Inferior parietal cortex (tissue), 1 donor: ENCODE measurements at regions not wholly inside any gene's neighbourhood (a gene's known extent, or its start where the extent isn't known, plus 50 kb on each side); places are given as distances from the start of the nearest gene placed in this dataset.
A peak's percentile ranks its signal among the peaks of the same experiment; 100 is the strongest.

Experiments used
- DNase-seq: peaks from one replicate; pipeline ENCODE4 v3.0.0-alpha.2; 2016; ENCODE audit errors: extremely low spot score

DNA sequence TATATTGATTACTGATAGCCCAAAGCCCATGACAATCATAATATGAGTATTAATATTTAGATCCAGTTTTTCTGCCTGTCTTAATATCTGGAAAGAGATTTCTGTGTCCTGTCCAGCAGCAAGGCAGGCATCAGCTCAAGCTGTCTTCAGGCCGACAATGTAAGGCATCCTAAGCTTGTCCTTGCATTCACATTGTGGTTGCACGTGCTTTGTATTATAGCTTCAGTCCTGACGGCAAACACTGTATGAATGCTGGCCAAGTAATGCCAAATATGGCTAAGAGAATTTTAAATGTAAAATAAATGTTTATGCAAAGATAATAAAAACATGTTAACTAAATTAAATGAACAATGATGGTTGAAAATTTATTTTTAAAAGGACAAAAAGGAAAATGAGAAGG is 255.7 kb upstream of the RPS6KA3 start:
- no peak for DNase-seq

DNA sequence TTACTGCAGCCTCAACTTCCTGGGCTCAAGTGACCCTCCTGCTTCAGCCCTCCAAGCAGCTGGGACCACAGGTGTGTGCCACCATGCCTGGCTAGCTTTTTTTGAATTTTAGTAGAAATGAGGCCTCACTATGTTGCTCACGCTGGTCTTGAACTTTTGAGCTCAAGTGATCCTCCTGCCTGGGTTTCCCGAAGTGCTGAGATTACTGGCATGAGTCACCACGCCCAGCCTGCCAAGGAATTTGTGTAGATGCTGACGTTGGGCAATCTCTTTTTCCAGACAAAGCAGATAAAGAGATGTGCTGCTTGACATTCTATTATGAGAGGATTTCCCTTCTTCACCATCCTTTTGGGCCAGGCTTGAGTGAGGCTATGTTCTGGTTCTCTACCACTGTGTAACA is 254.5 kb upstream of the RPS6KA3 start:
- no peak for DNase-seq

DNA sequence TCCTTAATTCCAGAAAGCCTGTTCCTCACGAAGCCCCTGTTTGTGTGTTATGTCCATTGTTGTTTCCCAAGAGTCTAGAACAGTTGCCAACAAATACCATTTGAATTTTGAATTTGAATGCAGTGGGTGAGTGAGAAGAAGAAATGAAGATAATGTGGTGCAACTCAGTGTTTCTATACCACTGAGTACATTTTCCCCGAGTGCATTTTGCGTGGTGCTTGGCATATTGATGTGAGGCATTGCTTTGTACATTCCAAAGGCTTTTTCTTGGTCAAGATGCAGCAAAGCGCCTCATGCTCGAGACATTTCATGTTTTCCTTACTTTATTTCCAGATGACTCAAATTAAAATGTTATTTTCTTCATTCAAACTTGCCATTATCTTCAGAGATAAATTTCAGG is 253.1 kb upstream of the RPS6KA3 start:
- DNase-seq: no peak

DNA sequence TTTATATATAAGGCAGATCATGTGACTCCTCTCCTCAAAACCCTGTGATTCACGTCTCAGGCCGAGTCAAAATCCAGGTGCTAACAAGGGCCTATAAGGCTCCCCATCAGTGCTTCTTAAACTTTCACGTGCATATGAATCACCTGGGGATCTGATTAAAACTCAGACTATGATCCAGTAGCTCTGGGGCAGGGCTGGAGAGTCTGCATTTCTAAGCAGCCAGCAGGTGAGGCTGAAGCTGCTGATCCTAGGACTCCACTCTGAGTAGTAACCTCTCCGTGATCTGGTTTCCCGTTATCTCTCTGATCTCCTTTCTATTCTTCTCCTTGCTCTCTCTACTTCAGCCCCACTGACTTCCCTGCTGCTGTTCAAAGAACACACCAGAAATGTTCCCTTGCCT is 252.4 kb upstream of the RPS6KA3 start:
- DNase-seq: no peak

DNA sequence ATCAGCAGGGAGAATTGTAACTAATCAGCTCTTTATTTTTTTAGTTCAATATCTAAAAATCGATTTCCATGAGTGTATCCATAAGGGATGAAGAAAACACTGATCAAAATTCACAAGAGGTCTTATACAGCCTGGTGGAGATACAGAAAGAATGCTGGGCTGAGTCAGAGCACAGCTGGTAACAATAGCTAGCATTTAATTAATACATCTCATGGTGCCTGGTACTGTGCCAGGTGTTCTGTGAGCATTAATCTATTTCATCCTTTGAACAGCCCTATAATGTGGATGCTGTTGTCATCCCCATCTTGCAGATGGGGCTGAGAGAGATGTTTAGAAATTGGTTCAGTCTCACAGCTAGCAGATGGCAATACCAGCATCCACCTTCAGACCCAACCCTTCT is 250.9 kb upstream of the RPS6KA3 start:
- no peak for DNase-seq

DNA sequence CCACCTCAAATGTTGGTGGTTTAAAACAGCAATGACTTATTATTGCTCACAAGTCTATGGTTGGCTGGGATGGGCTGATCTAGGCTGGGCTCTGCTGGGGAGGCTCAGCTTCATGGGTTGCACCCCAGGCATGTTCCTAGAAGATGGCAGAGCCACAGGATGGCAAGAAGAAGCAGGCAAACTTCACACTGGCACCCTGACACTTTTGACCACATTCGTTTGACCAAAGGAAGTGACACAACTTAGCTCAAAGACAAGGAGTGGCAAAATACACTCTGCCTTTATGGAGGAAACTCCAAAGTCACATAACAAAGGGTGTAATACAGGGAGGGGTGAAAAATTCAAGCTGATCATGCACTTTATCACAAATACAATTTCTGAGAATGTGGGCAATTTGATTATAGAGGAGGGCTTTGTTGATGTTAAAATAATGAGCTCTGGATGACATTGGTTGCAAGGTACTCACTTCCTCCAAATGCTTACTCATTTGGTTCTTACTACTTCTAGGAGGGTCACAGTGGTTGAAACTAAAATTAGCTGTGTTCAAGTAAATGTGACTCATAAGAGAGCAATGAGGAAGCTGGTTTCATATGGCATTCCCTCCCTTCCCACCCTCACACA is 249.2 kb upstream of the RPS6KA3 start:
- no peak for DNase-seq

DNA sequence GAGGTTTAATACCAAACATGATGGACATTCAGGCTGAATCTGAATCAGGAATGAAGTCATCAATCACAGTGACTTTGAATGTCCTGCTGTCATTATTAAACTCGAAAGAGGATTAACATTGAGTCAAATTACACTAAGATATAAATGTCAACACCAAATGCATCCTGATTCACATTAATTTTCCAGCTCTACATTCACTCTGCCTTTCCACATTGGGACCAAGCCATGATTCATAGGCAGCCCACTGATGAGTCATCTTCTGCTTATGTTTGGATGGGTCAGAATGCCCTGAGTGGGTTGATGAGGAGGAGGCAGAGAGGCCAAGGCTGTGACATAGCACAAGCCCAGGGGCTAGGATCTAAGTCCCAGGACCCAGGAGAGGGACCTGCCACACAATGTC is 247.6 kb upstream of the RPS6KA3 start:
- DNase-seq: no peak

DNA sequence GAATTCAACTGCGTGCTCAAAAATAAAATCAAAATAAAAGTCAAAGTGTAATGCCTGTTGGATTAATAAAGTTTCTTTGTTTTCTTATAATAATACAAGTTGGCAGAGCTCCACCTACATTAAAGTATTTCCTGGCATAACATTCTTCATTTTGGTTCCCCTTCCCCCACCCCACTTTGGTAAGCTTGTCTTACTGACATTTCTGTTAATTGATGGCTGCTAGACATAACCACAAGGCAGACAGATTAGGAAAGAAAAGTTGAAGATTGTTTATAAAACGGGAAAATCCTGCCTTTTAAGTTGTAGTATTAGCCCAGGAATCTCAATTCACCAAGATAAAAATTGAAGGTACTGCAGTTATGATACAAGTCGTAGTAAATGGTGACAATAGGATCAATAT is 246.5 kb upstream of the RPS6KA3 start:
- DNase-seq: no peak

DNA sequence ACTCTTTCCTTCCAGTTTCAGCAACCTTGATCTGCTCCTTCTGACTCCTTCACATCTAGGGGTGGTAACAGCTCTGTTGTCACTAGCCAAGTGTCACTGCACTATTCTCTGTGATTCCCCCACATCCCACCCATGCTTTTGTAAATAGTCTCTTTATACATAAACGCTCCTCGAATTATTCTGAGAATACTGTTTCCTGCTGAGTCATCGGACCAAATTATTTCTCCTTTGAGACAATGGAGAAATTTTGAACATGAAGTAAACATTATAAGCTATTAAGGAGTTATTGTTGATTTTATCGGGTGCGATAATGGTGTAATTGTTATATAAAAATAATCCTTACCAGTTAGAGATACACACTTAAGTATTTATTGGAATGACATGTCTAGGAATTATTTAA is 245.1 kb upstream of the RPS6KA3 start:
- no peak for DNase-seq

DNA sequence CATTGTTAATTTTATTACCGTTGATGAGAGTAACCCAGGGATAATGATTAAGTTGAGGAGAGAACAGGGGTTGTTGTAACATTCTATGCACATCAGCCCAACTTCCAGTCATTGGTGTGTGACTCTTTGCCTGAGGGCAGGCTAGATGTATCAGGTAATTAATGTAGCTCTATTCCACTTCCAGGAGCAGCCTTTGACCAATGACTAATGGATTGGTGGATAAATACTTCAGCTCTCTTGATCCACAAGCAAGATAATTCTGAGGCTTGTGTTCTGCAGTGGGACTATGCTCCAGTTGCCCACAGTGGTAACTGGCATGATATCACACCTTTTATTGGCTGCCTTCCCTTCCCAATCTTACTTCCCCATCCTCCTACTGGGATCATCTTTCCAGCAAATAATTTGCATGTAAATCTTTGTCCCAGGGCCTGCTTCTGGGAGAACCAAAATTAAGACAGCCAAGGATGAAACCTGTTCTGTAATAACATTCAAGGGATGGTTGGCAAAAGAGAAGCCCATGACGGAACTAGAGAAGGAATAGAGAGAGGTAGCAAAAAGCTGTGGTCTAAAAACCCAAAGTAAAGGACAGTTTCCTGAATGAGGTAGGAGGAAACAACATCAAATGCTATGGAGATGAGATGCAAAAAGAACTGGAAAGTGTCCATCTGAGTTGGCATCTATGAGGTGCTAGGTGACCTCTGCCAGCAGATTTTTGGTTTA is 241.4 kb upstream of the RPS6KA3 start:
- no peak for DNase-seq

DNA sequence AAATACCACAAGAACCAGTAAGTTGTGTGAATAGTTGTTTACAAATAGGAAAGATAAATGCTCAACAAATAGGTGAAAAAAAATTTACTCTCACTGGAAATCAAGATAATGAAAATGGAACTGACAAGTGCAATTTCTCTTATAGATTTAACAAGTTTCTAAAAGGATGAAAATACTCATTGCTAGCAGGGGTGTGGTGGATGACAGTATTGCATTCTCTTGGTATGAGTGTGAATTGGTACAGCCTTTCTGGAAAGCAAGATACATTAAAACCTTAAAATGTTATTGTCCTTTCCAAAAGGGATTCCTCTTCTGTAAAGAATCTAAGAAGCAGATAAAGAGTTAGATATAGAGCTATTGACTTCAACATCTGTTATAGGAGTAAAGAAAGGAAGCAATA is 240.0 kb upstream of the RPS6KA3 start:
- no peak for DNase-seq

DNA sequence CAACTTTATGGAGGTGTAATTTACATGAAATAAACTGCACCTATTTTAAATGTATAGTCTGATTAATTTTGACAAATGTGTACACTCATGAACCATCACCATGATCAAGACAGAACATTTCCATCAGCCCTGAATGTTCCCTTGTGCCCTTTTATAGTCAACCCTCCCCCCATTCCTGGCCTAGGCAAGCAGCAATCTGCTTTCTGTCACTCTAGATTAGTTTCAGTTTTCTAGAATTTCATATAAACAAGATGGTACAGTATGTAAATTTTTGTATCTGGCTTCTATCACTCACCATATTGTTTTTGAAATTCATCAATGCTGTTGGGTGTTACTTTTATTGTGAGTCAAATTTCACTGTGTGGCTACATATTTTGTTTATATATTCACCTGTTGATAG is 234.2 kb upstream of the RPS6KA3 start:
- DNase-seq: no peak

DNA sequence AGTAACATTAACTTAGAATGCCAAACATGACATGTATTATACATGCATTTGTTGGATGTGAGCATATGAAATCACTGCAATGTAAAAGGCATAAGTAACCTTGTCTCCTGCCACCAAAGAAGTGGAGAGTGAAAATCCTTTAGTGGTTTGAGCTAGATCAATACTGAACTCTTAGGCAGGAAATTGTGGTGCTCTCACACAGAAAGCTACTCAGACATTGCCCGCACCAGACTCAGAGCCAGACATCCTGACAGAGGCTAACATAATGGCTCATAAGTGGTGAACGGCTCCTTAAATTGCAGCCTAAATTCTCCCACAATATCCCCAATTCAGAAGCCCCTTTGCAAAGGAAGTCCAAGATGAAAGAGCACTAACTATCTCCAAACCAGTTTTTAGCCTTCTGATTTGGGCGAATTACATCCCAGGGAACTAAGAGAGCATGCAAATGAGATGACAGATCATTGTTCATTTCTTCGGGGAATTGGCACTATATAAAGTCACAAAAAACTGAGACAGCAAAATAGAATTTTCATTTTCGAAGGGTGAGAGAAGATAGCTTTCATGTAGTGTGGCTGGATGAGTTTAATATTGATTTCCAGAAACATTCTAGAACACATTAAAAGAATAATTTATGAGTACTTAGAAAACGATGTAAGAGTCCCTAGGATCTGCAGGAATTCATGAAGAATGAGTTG is 233.6 kb upstream of the RPS6KA3 start:
- DNase-seq: no peak

DNA sequence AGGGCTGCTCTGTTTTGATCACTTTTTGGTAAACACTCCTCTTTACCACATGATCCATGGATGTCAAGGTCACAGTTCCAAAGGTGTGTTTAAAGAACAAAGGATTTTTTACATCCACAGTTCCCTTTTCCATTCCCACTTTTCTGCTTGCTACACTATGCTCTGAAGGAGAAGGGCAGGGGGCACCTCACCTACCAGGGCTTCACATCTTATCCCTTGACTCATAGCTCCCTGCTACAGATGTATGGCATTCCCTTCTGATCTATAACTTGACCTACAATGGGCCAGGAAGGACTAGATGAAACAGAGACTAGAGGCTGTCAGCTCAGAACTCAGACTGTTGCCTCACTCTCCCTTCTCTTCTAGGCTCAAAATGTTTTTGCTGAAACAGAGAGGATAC is 233.1 kb upstream of the RPS6KA3 start:
- no peak for DNase-seq

DNA sequence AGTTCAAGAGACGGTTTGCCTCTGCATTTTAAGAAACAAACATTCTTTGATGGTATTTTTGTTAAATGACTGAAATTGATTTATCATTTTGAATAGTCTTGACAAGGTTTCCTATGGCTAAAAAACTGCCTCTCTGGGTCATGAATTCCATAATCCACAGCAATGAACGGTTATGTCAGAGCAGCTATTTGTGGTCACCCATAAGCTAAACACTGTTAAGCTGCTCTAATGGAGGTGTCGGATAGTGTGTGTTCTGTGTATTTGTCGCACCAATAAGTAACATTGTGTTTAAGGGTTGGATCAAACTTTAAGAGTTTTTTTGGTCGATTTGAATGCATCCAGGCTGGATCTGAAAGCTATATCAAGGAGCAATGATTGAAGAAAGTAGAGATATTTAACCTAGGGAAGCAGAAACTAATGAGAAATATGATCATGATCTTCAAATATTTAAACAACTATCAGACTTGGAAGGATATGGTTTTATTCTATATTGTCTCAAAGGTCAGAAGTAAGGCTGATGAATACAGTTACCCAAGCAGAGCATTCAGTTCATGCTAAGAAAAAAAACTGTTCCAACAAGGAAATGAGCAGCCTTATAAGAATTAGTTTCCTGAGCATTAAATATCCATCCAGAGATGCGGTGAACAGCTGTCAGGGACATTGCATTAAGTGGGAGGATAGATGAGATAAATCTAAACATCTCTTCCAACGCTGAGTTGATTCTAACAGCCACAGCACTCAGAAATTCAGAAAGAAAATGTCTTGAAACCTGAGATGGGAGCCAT is 232.3 kb upstream of the RPS6KA3 start:
- no peak for DNase-seq

DNA sequence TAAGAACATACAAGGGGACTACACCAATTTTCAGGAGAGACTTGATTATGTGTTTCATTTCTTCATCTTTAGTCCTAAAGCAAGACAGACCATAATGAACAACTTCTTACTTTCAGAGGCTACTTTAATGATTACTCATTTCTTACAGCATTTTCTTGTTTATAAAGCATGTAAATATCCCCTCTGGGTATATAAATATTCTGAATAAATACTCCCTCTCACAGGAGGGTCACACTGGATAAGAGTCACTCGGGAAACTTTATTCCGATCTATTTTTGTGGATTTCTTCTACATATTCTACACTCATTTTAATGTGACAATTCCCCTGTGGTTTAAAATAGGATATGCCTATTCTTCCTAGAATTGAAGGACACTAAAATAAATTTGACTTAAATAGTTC is 228.9 kb upstream of the RPS6KA3 start:
- no peak for DNase-seq

DNA sequence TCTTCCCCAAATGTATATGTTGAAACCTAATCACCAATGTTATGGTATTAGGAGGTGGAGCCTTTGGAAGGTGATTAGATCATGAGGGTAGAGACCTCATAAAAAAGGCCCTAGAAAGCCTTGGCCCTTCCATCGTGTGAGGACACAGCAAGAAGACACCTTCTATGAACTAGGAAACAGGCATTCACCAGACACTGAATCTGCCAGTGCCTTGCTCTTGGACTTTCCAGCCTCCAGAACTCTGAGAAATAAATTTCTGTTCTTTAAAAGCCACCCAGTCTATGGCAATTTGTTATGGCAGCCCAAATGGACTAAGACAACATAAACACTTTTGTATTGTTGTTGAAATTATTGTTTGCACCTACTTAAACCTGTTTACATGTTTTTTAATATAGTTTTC is 221.8 kb upstream of the RPS6KA3 start:
- DNase-seq: no peak

DNA sequence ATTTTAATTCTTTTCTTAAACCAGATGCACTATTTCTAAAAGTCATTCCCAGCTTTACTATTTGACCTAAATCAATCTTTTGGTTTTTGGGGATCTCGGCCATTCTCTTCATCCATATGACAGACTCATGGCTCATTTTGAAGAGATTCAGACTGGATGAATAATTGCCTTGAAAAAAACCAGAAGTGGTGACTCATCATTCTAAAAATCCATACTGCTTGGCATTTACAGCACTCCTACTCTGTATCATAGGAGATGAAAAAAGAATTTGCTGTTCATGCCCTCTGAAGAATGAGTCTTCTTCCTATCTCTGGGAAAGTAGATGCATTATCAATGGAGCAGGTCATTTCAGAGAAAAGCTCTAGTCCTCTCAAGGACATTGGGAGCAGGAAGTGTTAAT is 220.5 kb upstream of the RPS6KA3 start:
- DNase-seq: peak; percentile 8

DNA sequence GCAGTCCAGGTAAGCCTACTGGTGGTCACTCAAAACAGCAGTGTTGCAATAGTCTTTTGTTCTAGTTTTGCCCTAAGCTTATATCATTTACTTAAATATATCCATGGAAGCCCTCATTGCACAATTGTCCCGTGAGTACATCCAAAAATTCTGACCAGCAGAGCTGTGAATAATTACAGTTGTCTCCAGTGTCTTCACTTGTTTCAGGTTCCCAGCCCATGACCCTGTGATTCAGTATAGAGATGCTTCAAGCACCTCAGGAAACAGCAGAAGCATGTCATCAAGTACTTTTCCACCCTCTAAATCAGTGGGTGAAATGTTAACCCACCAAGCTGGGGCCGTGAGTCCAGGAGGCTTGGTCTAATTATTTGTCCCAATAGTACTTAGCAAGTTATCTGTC is 214.9 kb upstream of the RPS6KA3 start:
- DNase-seq: no peak

DNA sequence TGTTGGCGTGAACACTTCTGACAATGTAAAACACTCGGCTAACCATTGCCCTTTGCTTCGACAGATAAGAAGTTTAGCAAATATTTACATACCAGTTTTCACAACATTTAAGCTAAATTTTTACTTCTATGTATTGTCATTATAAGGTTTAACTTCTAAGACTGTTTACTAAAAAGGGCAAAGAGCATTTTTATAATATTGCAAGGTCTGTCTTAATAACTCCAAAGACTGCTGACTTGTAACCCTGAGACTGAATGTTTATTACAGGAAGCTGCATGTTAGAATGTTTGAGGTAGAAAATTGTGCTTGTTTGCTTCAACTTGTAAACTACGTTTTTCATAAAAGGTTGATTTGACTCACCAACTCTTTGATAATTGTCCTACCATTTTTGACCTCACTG is 213.2 kb upstream of the RPS6KA3 start:
- no peak for DNase-seq

DNA sequence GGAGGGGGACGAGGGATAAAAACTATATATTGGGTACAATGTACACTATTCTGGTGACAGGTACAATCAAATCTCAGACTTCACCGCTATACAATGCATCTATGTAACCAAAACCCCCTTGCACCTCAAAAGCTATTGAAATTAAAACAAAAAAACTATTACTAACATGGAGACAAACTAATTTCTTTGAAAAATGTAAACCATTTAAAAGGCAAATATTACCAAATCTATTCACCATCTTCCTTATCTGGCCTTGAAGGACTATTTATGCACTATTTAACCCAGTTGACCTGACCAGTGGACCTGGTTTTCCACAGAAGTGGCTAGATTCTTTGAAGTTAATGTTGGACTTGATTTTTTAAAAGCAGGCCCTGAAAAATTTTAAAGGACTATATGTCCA is 212.3 kb upstream of the RPS6KA3 start:
- DNase-seq: no peak

DNA sequence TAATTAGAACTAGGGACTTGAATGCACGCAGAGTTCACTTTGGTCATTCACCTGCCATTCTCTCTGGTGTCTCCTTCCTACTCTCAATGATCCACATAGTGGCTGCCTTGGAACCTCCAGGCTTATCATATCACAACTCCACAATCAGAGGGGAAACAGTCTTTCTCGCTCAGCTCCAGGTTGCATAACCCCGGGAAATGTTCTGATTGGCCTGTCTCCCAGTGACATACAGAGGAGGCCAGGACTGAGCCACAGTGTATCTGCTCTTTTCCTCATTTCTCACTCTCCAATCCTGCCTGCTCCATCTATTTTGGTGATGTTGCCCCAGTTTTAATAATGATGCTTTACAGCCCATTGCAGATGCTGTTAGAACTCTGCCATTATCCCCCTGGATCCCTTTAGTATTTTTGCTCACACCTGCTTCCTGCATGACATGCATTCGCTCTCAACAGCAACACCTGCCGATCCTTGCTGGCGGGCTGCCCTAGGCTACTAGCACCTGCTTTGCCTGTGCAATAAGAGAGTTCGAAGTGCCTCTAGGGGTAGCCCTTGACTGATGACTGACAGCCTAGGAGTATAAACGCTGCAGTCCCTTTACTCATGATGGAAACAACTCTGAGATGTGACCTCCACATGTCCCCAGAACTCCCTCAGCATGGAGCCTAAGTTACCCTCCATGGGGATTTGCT is 211.3 kb upstream of the RPS6KA3 start:
- no peak for DNase-seq
